ENCODE measurements at regions not wholly inside any gene's neighbourhood (a gene's known extent, or its start where the extent isn't known, plus 50 kb on each side); places are given as distances from the start of the nearest gene placed in this dataset.

- TF ChIP-seq, protein P1, sequence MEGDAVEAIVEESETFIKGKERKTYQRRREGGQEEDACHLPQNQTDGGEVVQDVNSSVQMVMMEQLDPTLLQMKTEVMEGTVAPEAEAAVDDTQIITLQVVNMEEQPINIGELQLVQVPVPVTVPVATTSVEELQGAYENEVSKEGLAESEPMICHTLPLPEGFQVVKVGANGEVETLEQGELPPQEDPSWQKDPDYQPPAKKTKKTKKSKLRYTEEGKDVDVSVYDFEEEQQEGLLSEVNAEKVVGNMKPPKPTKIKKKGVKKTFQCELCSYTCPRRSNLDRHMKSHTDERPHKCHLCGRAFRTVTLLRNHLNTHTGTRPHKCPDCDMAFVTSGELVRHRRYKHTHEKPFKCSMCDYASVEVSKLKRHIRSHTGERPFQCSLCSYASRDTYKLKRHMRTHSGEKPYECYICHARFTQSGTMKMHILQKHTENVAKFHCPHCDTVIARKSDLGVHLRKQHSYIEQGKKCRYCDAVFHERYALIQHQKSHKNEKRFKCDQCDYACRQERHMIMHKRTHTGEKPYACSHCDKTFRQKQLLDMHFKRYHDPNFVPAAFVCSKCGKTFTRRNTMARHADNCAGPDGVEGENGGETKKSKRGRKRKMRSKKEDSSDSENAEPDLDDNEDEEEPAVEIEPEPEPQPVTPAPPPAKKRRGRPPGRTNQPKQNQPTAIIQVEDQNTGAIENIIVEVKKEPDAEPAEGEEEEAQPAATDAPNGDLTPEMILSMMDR (IDR thresholded peaks at IDR 0.05): no peak
- TF ChIP-seq POLR2AphosphoS5 (IDR thresholded peaks at IDR 0.05): no peak
- no peak for TF ChIP-seq EP300 (IDR thresholded peaks at IDR 0.05)
Observed at GRCh38 chr4:43550981-43551627, 658.6 kb downstream of the GRXCR1 start.

Data from sigmoid colon (tissue), 4 donors.